HepG2 (cell line): ENCODE measurements at regions not wholly inside any gene's neighbourhood (a gene's known extent, or its start where the extent isn't known, plus 50 kb on each side); places are given as distances from the start of the nearest gene placed in this dataset.

ENCODE experiments used
- ATAC-seq: fragments of 200-7000 bp; cut with Tn5 transposase; 3 replicates; pipeline ENCODE4 v1.9.1; 2020; ENCODE audit warnings: mild to moderate bottlenecking, moderate library complexity
- BruUV-seq: library from RNA; stranded (reverse); fragments of 400-500 nt; replicated peaks from 2 replicates; lab custom pipeline; 2021; lab: Mats Ljungman, UMichigan
- CTCF ChIA-PET: fragments of 300-600 bp; formaldehyde crosslinking; extraction: SDS; loops from one replicate; lab custom pipeline; 2021; ENCODE audit warnings: low total read pairs, inconsistent platforms, low intra/inter-chr PET ratio; lab: Yijun Ruan, JAX
- POLR2A ChIA-PET: fragments of 350-600 bp; sonication (Branson Sonifier 250); formaldehyde crosslinking; loops from one replicate; lab custom pipeline; 2020; ENCODE audit warnings: antibody characterized with exemption, inconsistent platforms; lab: Yijun Ruan, JAX
- DNase-seq: peaks from one replicate; pipeline ENCODE4 v3.0.0-alpha.2; 2015; ENCODE audit warnings: low spot score
- FAIRE-seq: peaks from 3 replicates; lab custom pipeline; 2011; peaks lifted over from hg19 to GRCh38; lab: Jason Lieb, UNC
- H2AFZ ChIP-seq: one replicate; pipeline ENCODE4 v1.6.1; 2011; ENCODE audit warnings: low read length, inconsistent platforms
- H3K27ac ChIP-seq: fragments of 300-600 bp; 3 replicates; pipeline ENCODE4 v1.8.0; 2011; ENCODE audit warnings: mixed run types, mild to moderate bottlenecking, mixed read lengths, low read length, inconsistent platforms; ENCODE audit not compliant: insufficient read depth; ENCODE audit errors: extremely low read length
- H3K27me3 ChIP-seq, 2 experiments: fragments of 200-600 bp in 1 of 2; 2 replicates in 1 of 2; 3 replicates in 1 of 2; pipeline versions ENCODE4 v1.6.0 to v1.8.0; 2011; ENCODE audit warnings: low read length in 2 of 2, mild to moderate bottlenecking in 2 of 2, moderate library complexity in 2 of 2, inconsistent platforms in 1 of 2; ENCODE audit not compliant: insufficient read depth in 2 of 2, control insufficient read depth in 1 of 2
- H3K36me3 ChIP-seq, 2 experiments: fragments of 200-600 bp in 1 of 2; replicated peaks in 1 of 2; 2 replicates in 1 of 2; 3 replicates in 1 of 2; pipeline versions ENCODE4 v1.5.1 to v1.8.0; 2011; ENCODE audit warnings: low read length in 2 of 2, inconsistent platforms in 1 of 2; ENCODE audit not compliant: insufficient read depth in 2 of 2, control insufficient read depth in 1 of 2
- H3K4me1 ChIP-seq: 2 replicates; pipeline ENCODE4 v1.5.1; 2012; ENCODE audit warnings: low read length, inconsistent platforms; ENCODE audit not compliant: insufficient read depth
- H3K4me2 ChIP-seq: 2 replicates; pipeline ENCODE4 v1.6.0; 2011; ENCODE audit warnings: low read depth, low read length, inconsistent platforms
- H3K4me3 ChIP-seq, 3 experiments: fragments of 200-600 bp in 1 of 3; sonication (generic), shearing (Covaris generic) in 1 of 3; replicated peaks in 1 of 3; 2 replicates each; pipeline ENCODE4 v1.5.1; 2011 to 2016; ENCODE audit warnings: low read length in 3 of 3, inconsistent platforms in 2 of 3, low read depth in 2 of 3, mild to moderate bottlenecking in 2 of 3, control low read depth in 1 of 3, mixed read lengths in 1 of 3; ENCODE audit not compliant: insufficient read depth in 1 of 3
- H3K79me2 ChIP-seq: one replicate; pipeline ENCODE4 v1.6.1; 2011; ENCODE audit warnings: low read length, inconsistent platforms; ENCODE audit not compliant: insufficient read depth
- H3K9ac ChIP-seq: 2 replicates; pipeline ENCODE4 v1.6.0; 2011; ENCODE audit warnings: mild to moderate bottlenecking, low read depth, low read length, inconsistent platforms; ENCODE audit not compliant: insufficient read depth
- H3K9me3 ChIP-seq: 2 replicates; pipeline ENCODE4 v1.5.1; 2012; ENCODE audit warnings: mild to moderate bottlenecking, low read length
- H4K20me1 ChIP-seq: 2 replicates; pipeline ENCODE4 v1.6.0; 2011; ENCODE audit warnings: inconsistent platforms, mild to moderate bottlenecking, low read length, moderate library complexity; ENCODE audit not compliant: insufficient read depth
- GATAD2A ChIP-seq: IDR thresholded peaks from 2 replicates; pipeline ENCODE4 v1.6.1; 2016
- ISX ChIP-seq: sonication (generic); formaldehyde crosslinking; conservative IDR thresholded peaks from 2 replicates; pipeline ENCODE4 v1.5.0; 2020; ENCODE audit warnings: missing genetic modification reagents
- SSRP1 ChIP-seq: IDR thresholded peaks from 2 replicates; pipeline ENCODE4 v1.6.1; 2016; ENCODE audit warnings: control low read depth
- ZBTB2 ChIP-seq: sonication (generic); formaldehyde crosslinking; IDR thresholded peaks from 2 replicates; pipeline ENCODE4 v1.8.0; 2022; ENCODE audit warnings: low read depth, missing genetic modification reagents
- ZFP36L1 ChIP-seq: sonication (generic); formaldehyde crosslinking; IDR thresholded peaks from 2 replicates; pipeline ENCODE4 v1.8.0; 2022; ENCODE audit warnings: mild to moderate bottlenecking, missing genetic modification reagents, moderate library complexity
- ZNF230 ChIP-seq: sonication (generic); formaldehyde crosslinking; IDR thresholded peaks from 2 replicates; pipeline ENCODE4 v1.4.0; 2020; ENCODE audit warnings: mild to moderate bottlenecking, missing genetic modification reagents
- ZNF274 ChIP-seq: sonication (generic); formaldehyde crosslinking; IDR thresholded peaks from 2 replicates; pipeline ENCODE4 v1.5.1; 2020; ENCODE audit warnings: mild to moderate bottlenecking, missing genetic modification reagents
- ZNF292 ChIP-seq: sonication (generic); formaldehyde crosslinking; IDR thresholded peaks from 2 replicates; pipeline ENCODE4 v1.8.1; 2022; ENCODE audit warnings: mild to moderate bottlenecking, low read depth, missing genetic modification reagents, borderline replicate concordance
- ZNF512 ChIP-seq: sonication (generic); formaldehyde crosslinking; IDR thresholded peaks from 2 replicates; pipeline ENCODE4 v1.4.0; 2020; ENCODE audit warnings: mild to moderate bottlenecking, missing genetic modification reagents
- ZNF549 ChIP-seq: sonication (generic); formaldehyde crosslinking; IDR thresholded peaks from 2 replicates; pipeline ENCODE4 v1.5.0; 2020; ENCODE audit warnings: missing genetic modification reagents
- ZNF670 ChIP-seq: sonication (generic); formaldehyde crosslinking; IDR thresholded peaks from 2 replicates; pipeline ENCODE4 v1.8.0; 2022; ENCODE audit warnings: mild to moderate bottlenecking, missing genetic modification reagents, borderline replicate concordance
- ZSCAN12 ChIP-seq: sonication (generic); formaldehyde crosslinking; IDR thresholded peaks from 2 replicates; pipeline ENCODE4 v1.9.0; 2021; ENCODE audit warnings: mild to moderate bottlenecking, missing genetic modification reagents
- in situ Hi-C: cut with HindIII; loops from 2 replicates; pipeline ENCODE4 v1.10.0; 2017; ENCODE audit warnings: low pct_unique_long_range_greater_than_20kb; ENCODE audit not compliant: extremely low pct_ligation_motif_present
- intact Hi-C: fragments of 100-400 bp; cut with micrococcal nuclease; formaldehyde crosslinking; loops from one replicate; pipeline ENCODE4 v1.10.0; 2022; ENCODE audit not compliant: unreplicated experiment
- TF ChIP-seq, protein P1 (sequence below): sonication (generic); formaldehyde crosslinking; conservative IDR thresholded peaks from 2 replicates; pipeline ENCODE4 v1.4.0; 2020; ENCODE audit warnings: mild to moderate bottlenecking, missing genetic modification reagents, moderate library complexity

GRCh38 chr5:117149312-117149711 lies 574.7 kb upstream of the SEMA6A start (continued):
- TF ChIP-seq, protein P1, sequence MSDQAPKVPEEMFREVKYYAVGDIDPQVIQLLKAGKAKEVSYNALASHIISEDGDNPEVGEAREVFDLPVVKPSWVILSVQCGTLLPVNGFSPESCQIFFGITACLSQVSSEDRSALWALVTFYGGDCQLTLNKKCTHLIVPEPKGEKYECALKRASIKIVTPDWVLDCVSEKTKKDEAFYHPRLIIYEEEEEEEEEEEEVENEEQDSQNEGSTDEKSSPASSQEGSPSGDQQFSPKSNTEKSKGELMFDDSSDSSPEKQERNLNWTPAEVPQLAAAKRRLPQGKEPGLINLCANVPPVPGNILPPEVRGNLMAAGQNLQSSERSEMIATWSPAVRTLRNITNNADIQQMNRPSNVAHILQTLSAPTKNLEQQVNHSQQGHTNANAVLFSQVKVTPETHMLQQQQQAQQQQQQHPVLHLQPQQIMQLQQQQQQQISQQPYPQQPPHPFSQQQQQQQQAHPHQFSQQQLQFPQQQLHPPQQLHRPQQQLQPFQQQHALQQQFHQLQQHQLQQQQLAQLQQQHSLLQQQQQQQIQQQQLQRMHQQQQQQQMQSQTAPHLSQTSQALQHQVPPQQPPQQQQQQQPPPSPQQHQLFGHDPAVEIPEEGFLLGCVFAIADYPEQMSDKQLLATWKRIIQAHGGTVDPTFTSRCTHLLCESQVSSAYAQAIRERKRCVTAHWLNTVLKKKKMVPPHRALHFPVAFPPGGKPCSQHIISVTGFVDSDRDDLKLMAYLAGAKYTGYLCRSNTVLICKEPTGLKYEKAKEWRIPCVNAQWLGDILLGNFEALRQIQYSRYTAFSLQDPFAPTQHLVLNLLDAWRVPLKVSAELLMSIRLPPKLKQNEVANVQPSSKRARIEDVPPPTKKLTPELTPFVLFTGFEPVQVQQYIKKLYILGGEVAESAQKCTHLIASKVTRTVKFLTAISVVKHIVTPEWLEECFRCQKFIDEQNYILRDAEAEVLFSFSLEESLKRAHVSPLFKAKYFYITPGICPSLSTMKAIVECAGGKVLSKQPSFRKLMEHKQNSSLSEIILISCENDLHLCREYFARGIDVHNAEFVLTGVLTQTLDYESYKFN, result no peak
- TF ChIP-seq ISX (CRISPR knock-in tag), result no peak
- TF ChIP-seq ZNF230 (CRISPR knock-in tag), result no peak
- TF ChIP-seq ZNF292 (CRISPR knock-in tag), result no peak
- no peak for TF ChIP-seq ZSCAN12 (CRISPR knock-in tag)
- no peak for TF ChIP-seq ZNF274 (CRISPR knock-in tag)
- TF ChIP-seq ZFP36L1 (CRISPR knock-in tag), result no peak

GRCh38 chr5:117144086-117144485 lies 569.5 kb upstream of the SEMA6A start:
- Histone ChIP-seq H3K9ac (no peak overlapping the region), H3K4me1 (no peaks in the 10 kb centered on the region), H3K9me3 (no peaks in the 10 kb centered on the region), H4K20me1 (no peaks in the 10 kb centered on the region), H3K27me3 (no peaks in the 10 kb centered on the region), H2AFZ (no peak overlapping the region), H3K36me3 (no peaks in the 10 kb centered on the region), H3K27ac (no peak overlapping the region), H3K4me2 (no peak overlapping the region), H3K4me3 (no peak overlapping the region), H3K79me2 (no peaks in the 10 kb centered on the region)
- ChIA-PET CTCF (no interaction called here), POLR2A (no interaction called here)
- intact Hi-C loops (no loop called here), in situ Hi-C loops (no loop called here)
- no TSS peak for BruUV-seq
- TF ChIP-seq ZNF512 (CRISPR knock-in tag), result no peak
- TF ChIP-seq ZBTB2 (CRISPR knock-in tag), result no peak
- no peak for TF ChIP-seq SSRP1 (CRISPR knock-in tag)
- TF ChIP-seq ZNF549, result no peak
- TF ChIP-seq ZNF670 (CRISPR knock-in tag), result no peak
- TF ChIP-seq GATAD2A (CRISPR knock-in tag), result no peak
- FAIRE-seq (no peak), DNase-seq (no peak), ATAC-seq (no peak)
